ENCODE measurements at regions not wholly inside any gene's neighbourhood (a gene's known extent, or its start where the extent isn't known, plus 50 kb on each side); places are given as distances from the start of the nearest gene placed in this dataset.

- Histone ChIP-seq H3K36me3 (ENCODE audit: insufficient read depth, low read length, poor library complexity, severe bottlenecking) (no peaks in the 10 kb centered on the region), H3K4me3 (ENCODE audit: low read depth, low read length, poor library complexity, severe bottlenecking) (no peak overlapping the region), H3K27me3 (replicated peaks; ENCODE audit: insufficient read depth, low read depth, low read length, poor library complexity) (no peaks in the 10 kb centered on the region), H3K4me1 (ENCODE audit: insufficient read depth, low read length, poor library complexity, severe bottlenecking) (peaks cover 5% of the 10 kb centered on the region), H3K27ac (ENCODE audit: low read depth, low read length, poor library complexity, severe bottlenecking) (no peak overlapping the region), H3K9me3 (ENCODE audit: low read depth, low read length, poor library complexity, severe bottlenecking) (no peaks in the 10 kb centered on the region)
- TF ChIP-seq CTCF (conservative IDR thresholded peaks at IDR 0.05; ENCODE audit: low read depth, low read length) (no peak), EZH2 (IDR thresholded peaks at IDR 0.05; ENCODE audit: borderline replicate concordance, low read depth, low read length, poor library complexity, severe bottlenecking) (no peak)
- no TSS peak for BruUV-seq (replicated peaks)
- ChIA-PET POLR2A (ENCODE audit: low non-redundant PET) (interaction anchor here (0.7 kb wide), 1 partner anchor 260 kb away, joined by 3 read pairs; no protein-coding TSS in a partner anchor), CTCF (no interaction called here)
- DNase-seq (ENCODE audit: low spot score), result no peak
- intact Hi-C loops (cut with micrococcal nuclease; ENCODE audit: unreplicated experiment), result no loop called here
These were observed 971.1 kb upstream of the COX7C start for GRCh38 chr5:85646641-85647040.

GRCh38 chr5:85647349-85648127, 970.2 kb upstream of the COX7C start:
- Histone ChIP-seq H3K4me3 (ENCODE audit: low read depth, low read length, poor library complexity, severe bottlenecking) (no peak overlapping the region), H3K36me3 (ENCODE audit: insufficient read depth, low read length, poor library complexity, severe bottlenecking) (no peaks in the 10 kb centered on the region), H3K4me1 (ENCODE audit: insufficient read depth, low read length, poor library complexity, severe bottlenecking) (peaks cover 8% of the 10 kb centered on the region), H3K9me3 (ENCODE audit: low read depth, low read length, poor library complexity, severe bottlenecking) (no peaks in the 10 kb centered on the region), H3K27me3 (replicated peaks; ENCODE audit: insufficient read depth, low read depth, low read length, poor library complexity) (no peaks in the 10 kb centered on the region), H3K27ac (ENCODE audit: low read depth, low read length, poor library complexity, severe bottlenecking) (no peak overlapping the region)
- CTCF ChIA-PET, result no interaction called here
- DNase-seq (ENCODE audit: low spot score), result no peak
- intact Hi-C loops (cut with micrococcal nuclease; ENCODE audit: unreplicated experiment), result no loop called here
- POLR2A ChIA-PET (ENCODE audit: low non-redundant PET), result interaction anchor here (0.7 kb wide), 1 partner anchor 260 kb away, joined by 3 read pairs; no protein-coding TSS in a partner anchor
- TF ChIP-seq EZH2 (IDR thresholded peaks at IDR 0.05; ENCODE audit: borderline replicate concordance, low read depth, low read length, poor library complexity, severe bottlenecking) (no peak), CTCF (conservative IDR thresholded peaks at IDR 0.05; ENCODE audit: low read depth, low read length) (no peak)
- BruUV-seq (replicated peaks), result no TSS peak

GRCh38 chr5:85648495-85648894, 969.2 kb upstream of the COX7C start:
- POLR2A ChIA-PET (ENCODE audit: low non-redundant PET), result no interaction called here
- H3K27ac ChIP-seq (ENCODE audit: low read depth, low read length, poor library complexity, severe bottlenecking), result no peak overlapping the region
- intact Hi-C loops (cut with micrococcal nuclease; ENCODE audit: unreplicated experiment), result no loop called here
- H3K4me3 ChIP-seq (ENCODE audit: low read depth, low read length, poor library complexity, severe bottlenecking), result no peak overlapping the region
- no TSS peak for BruUV-seq (replicated peaks)
- no peak for DNase-seq (ENCODE audit: low spot score)
- no peaks in the 10 kb centered on the region for H3K36me3 ChIP-seq (ENCODE audit: insufficient read depth, low read length, poor library complexity, severe bottlenecking)
- no peaks in the 10 kb centered on the region for H3K27me3 ChIP-seq (replicated peaks; ENCODE audit: insufficient read depth, low read depth, low read length, poor library complexity)
- peaks cover 11% of the 10 kb centered on the region for H3K4me1 ChIP-seq (ENCODE audit: insufficient read depth, low read length, poor library complexity, severe bottlenecking)
- TF ChIP-seq CTCF (conservative IDR thresholded peaks at IDR 0.05; ENCODE audit: low read depth, low read length), result no peak
- no peak for TF ChIP-seq EZH2 (IDR thresholded peaks at IDR 0.05; ENCODE audit: borderline replicate concordance, low read depth, low read length, poor library complexity, severe bottlenecking)
- CTCF ChIA-PET, result no interaction called here
- no peaks in the 10 kb centered on the region for H3K9me3 ChIP-seq (ENCODE audit: low read depth, low read length, poor library complexity, severe bottlenecking)

All from A673 (cell line).